SK-N-SH treated with all-trans-retinoic acid at 6 μM for 48 hours (cell line): ENCODE measurements at regions not wholly inside any gene's neighbourhood (a gene's known extent, or its start where the extent isn't known, plus 50 kb on each side); places are given as distances from the start of the nearest gene placed in this dataset.

Source experiments
- ATAC-seq: fragments of 200-7000 bp; cut with Tn5 transposase; 3 replicates; pipeline ENCODE4 v1.9.1; 2020; ENCODE audit warnings: mild to moderate bottlenecking, moderate library complexity
- ARNTL ChIP-seq: fragments of 450-650 bp; formaldehyde crosslinking; IDR thresholded peaks from 2 replicates; pipeline ENCODE4 v1.5.0; 2020; ENCODE audit warnings: low read depth, mild to moderate bottlenecking, moderate library complexity, borderline replicate concordance
- BACH2 ChIP-seq: fragments of 250-450 bp; sonication (Bioruptor Pico); IDR thresholded peaks from 2 replicates; pipeline ENCODE4 v1.9.0; 2021; ENCODE audit warnings: mild to moderate bottlenecking, borderline replicate concordance
- CSDC2 ChIP-seq: fragments of 250-450 bp; sonication (Bioruptor Pico); IDR thresholded peaks from 2 replicates; pipeline ENCODE4 v1.5.0; 2020; ENCODE audit warnings: mild to moderate bottlenecking, moderate library complexity
- ESRRG ChIP-seq: fragments of 250-450 bp; sonication (Bioruptor Pico); IDR thresholded peaks from 2 replicates; pipeline ENCODE4 v1.6.1; 2021; ENCODE audit warnings: mild to moderate bottlenecking
- GLIS3 ChIP-seq: fragments of 250-450 bp; sonication (Bioruptor Pico); IDR thresholded peaks from 2 replicates; pipeline ENCODE4 v1.5.0; 2020; ENCODE audit warnings: mild to moderate bottlenecking, moderate library complexity
- ISL1 ChIP-seq: fragments of 250-450 bp; sonication (Bioruptor Pico); IDR thresholded peaks from 2 replicates; pipeline ENCODE4 v2.1.2; 2022; ENCODE audit warnings: mild to moderate bottlenecking, moderate library complexity
- OSR1 ChIP-seq: fragments of 250-450 bp; sonication (Bioruptor Pico); IDR thresholded peaks from 2 replicates; pipeline ENCODE4 v1.8.0; 2022; ENCODE audit warnings: moderate library complexity, mild to moderate bottlenecking, inconsistent platforms
- PPARA ChIP-seq: fragments of 250-450 bp; sonication (Bioruptor Pico); IDR thresholded peaks from 2 replicates; pipeline ENCODE4 v1.5.0; 2020; ENCODE audit warnings: mild to moderate bottlenecking, borderline replicate concordance
- RARB ChIP-seq: fragments of 250-450 bp; sonication (Bioruptor Pico); IDR thresholded peaks from 2 replicates; pipeline ENCODE4 v1.8.0; 2021; ENCODE audit warnings: mild to moderate bottlenecking, moderate library complexity
- SNAI2 ChIP-seq: fragments of 250-450 bp; sonication (Bioruptor Pico); IDR thresholded peaks from 2 replicates; pipeline ENCODE4 v1.5.0; 2020; ENCODE audit warnings: mild to moderate bottlenecking, moderate library complexity
- TCF4 ChIP-seq: fragments of 250-450 bp; sonication (Bioruptor Pico); IDR thresholded peaks from 2 replicates; pipeline ENCODE4 v1.8.0; 2021; ENCODE audit warnings: mild to moderate bottlenecking, moderate library complexity, borderline replicate concordance
- TOX ChIP-seq: fragments of 250-450 bp; sonication (Bioruptor Pico); IDR thresholded peaks from 2 replicates; pipeline ENCODE4 v1.8.0; 2021; ENCODE audit warnings: mild to moderate bottlenecking, moderate library complexity, borderline replicate concordance
- ZC3H10 ChIP-seq: fragments of 250-450 bp; sonication (Bioruptor Pico); IDR thresholded peaks from 2 replicates; pipeline ENCODE4 v1.5.1; 2021; ENCODE audit warnings: mild to moderate bottlenecking, moderate library complexity
- ZFP3 ChIP-seq: fragments of 250-450 bp; sonication (Bioruptor Pico); IDR thresholded peaks from 2 replicates; pipeline ENCODE4 v1.5.0; 2020; ENCODE audit warnings: mild to moderate bottlenecking, moderate library complexity
- ZFP30 ChIP-seq: fragments of 450-650 bp; formaldehyde crosslinking; IDR thresholded peaks from 2 replicates; pipeline ENCODE4 v1.5.0; 2022; ENCODE audit warnings: mild to moderate bottlenecking, moderate library complexity
- ZNF565 ChIP-seq: fragments of 450-650 bp; formaldehyde crosslinking; conservative IDR thresholded peaks from 2 replicates; pipeline ENCODE4 v1.5.0; 2020; ENCODE audit warnings: low read depth, mild to moderate bottlenecking, moderate library complexity
- ZNF70 ChIP-seq: fragments of 450-650 bp; formaldehyde crosslinking; IDR thresholded peaks from 2 replicates; pipeline ENCODE4 v1.5.0; 2020; ENCODE audit warnings: mild to moderate bottlenecking, moderate library complexity
- ZNF8 ChIP-seq: fragments of 450-650 bp; formaldehyde crosslinking; IDR thresholded peaks from 2 replicates; pipeline ENCODE4 v1.5.0; 2020; ENCODE audit warnings: mild to moderate bottlenecking, moderate library complexity
- TF ChIP-seq, protein P1 (sequence below): fragments of 250-450 bp; sonication (Bioruptor Pico); IDR thresholded peaks from 2 replicates; pipeline ENCODE4 v1.5.1; 2020; ENCODE audit warnings: low read depth, mild to moderate bottlenecking, moderate library complexity
- TF ChIP-seq, protein P2 (sequence below): fragments of 250-450 bp; sonication (Bioruptor Pico); IDR thresholded peaks from 2 replicates; pipeline ENCODE4 v1.8.0; 2021; ENCODE audit warnings: low read depth, mild to moderate bottlenecking, moderate library complexity, borderline replicate concordance
- TF ChIP-seq, protein P3 (sequence below): fragments of 250-450 bp; sonication (Bioruptor Pico); IDR thresholded peaks from 2 replicates; pipeline ENCODE4 v1.5.0; 2020; ENCODE audit warnings: mild to moderate bottlenecking, moderate library complexity
- TF ChIP-seq, protein P4 (sequence below): fragments of 250-450 bp; sonication (Bioruptor Pico); IDR thresholded peaks from 2 replicates; pipeline ENCODE4 v1.8.0; 2020; ENCODE audit warnings: mild to moderate bottlenecking, moderate library complexity, borderline replicate concordance

DNA sequence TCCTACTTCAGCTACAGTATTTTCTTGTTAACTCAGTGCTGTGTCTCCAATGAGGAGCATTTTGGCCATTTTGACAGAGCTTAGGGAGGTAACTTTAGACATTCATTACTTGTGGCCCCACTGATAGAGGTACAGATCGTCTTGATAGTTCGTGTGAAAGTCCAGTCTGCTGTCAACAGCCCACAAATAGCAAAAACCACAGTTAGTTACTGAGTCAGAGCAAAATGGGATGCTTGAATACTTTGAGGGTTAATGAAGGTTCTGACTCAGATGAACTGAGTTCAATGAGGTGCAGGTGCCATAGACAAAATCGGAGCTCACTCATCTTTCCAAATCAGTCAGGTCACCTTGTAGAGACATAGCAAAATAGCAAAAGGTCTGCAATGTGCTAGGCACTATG lies 163.1 kb upstream of the TLE4 start (continued):
- TF ChIP-seq, protein P1, sequence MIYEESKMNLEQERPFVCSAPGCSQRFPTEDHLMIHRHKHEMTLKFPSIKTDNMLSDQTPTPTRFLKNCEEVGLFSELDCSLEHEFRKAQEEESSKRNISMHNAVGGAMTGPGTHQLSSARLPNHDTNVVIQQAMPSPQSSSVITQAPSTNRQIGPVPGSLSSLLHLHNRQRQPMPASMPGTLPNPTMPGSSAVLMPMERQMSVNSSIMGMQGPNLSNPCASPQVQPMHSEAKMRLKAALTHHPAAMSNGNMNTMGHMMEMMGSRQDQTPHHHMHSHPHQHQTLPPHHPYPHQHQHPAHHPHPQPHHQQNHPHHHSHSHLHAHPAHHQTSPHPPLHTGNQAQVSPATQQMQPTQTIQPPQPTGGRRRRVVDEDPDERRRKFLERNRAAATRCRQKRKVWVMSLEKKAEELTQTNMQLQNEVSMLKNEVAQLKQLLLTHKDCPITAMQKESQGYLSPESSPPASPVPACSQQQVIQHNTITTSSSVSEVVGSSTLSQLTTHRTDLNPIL (CRISPR knock-in tag) = no peak
- TF ChIP-seq ISL1 (CRISPR knock-in tag) (no peak), OSR1 (no peak)

DNA sequence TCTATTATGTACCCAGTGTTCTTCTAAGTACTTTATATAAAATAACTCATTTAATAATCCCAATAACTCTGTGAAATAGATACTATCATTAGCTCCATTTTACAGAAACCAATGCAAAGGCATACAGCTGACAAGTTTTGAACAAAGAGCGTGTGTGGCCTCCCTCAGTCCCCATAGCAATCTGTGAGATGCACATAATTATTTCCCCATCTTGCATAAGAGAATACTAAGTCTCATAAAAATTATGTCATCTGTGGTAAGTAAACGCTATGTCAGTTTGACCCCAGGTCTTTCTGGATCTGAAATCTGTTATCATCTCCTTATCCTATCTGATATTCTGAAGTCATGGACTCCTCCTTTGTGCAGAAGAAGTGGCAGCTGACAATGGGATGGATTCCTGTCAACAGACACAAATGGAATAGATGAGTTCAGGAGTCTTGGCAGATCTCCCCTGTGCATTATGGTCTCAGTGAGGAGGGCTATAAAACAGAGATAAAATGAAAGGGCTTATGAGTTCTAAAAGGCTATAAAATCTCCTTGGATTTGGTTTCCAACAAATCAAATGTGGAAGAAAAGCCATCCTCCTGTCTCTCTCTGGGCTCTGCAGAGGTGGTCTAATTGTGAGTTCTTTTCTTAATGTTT lies 162.5 kb upstream of the TLE4 start:
- TF ChIP-seq RARB (CRISPR knock-in tag) = no peak
- TF ChIP-seq ZFP30 (CRISPR knock-in tag) = no peak
- TF ChIP-seq, protein P2, sequence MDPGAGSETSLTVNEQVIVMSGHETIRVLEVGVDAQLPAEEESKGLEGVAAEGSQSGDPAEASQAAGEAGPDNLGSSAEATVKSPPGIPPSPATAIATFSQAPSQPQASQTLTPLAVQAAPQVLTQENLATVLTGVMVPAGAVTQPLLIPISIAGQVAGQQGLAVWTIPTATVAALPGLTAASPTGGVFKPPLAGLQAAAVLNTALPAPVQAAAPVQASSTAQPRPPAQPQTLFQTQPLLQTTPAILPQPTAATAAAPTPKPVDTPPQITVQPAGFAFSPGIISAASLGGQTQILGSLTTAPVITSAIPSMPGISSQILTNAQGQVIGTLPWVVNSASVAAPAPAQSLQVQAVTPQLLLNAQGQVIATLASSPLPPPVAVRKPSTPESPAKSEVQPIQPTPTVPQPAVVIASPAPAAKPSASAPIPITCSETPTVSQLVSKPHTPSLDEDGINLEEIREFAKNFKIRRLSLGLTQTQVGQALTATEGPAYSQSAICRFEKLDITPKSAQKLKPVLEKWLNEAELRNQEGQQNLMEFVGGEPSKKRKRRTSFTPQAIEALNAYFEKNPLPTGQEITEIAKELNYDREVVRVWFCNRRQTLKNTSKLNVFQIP (CRISPR knock-in tag) = no peak
- no peak for TF ChIP-seq ZNF8 (CRISPR knock-in tag)
- TF ChIP-seq ZNF565 (CRISPR knock-in tag) = no peak
- TF ChIP-seq ZC3H10 (CRISPR knock-in tag) = no peak
- no peak for TF ChIP-seq GLIS3 (CRISPR knock-in tag)
- TF ChIP-seq, protein P3, sequence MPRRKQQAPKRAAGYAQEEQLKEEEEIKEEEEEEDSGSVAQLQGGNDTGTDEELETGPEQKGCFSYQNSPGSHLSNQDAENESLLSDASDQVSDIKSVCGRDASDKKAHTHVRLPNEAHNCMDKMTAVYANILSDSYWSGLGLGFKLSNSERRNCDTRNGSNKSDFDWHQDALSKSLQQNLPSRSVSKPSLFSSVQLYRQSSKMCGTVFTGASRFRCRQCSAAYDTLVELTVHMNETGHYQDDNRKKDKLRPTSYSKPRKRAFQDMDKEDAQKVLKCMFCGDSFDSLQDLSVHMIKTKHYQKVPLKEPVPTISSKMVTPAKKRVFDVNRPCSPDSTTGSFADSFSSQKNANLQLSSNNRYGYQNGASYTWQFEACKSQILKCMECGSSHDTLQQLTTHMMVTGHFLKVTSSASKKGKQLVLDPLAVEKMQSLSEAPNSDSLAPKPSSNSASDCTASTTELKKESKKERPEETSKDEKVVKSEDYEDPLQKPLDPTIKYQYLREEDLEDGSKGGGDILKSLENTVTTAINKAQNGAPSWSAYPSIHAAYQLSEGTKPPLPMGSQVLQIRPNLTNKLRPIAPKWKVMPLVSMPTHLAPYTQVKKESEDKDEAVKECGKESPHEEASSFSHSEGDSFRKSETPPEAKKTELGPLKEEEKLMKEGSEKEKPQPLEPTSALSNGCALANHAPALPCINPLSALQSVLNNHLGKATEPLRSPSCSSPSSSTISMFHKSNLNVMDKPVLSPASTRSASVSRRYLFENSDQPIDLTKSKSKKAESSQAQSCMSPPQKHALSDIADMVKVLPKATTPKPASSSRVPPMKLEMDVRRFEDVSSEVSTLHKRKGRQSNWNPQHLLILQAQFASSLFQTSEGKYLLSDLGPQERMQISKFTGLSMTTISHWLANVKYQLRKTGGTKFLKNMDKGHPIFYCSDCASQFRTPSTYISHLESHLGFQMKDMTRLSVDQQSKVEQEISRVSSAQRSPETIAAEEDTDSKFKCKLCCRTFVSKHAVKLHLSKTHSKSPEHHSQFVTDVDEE (CRISPR knock-in tag) = no peak
- TF ChIP-seq, all 23 proteins: peak for 0
- no peak for ATAC-seq

DNA sequence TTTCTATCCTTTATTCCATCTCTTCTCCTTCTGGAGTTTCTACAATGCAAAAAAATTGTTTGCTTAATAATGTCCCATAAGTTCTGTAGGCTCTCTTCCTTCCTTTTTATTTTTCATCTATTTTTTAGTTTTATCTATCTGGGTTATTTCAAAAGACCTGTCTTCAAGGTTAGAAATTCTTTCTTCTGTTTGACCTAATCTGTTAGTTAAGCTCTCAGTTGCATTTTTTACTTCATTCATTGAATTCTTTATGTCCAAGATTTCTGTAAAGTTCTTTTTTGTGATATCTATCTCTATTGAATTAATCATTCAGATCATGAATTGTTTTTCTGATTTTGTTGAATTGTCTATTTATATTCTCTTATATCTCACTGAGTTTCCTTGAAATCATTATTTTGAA lies 145.9 kb upstream of the TLE4 start:
- no peak for TF ChIP-seq BACH2 (CRISPR knock-in tag)
- TF ChIP-seq ZC3H10 (CRISPR knock-in tag) = no peak
- TF ChIP-seq, protein P3 (CRISPR knock-in tag) = no peak
- no peak for TF ChIP-seq PPARA (CRISPR knock-in tag)
- no peak for TF ChIP-seq ZFP30 (CRISPR knock-in tag)
- ATAC-seq = no peak

DNA sequence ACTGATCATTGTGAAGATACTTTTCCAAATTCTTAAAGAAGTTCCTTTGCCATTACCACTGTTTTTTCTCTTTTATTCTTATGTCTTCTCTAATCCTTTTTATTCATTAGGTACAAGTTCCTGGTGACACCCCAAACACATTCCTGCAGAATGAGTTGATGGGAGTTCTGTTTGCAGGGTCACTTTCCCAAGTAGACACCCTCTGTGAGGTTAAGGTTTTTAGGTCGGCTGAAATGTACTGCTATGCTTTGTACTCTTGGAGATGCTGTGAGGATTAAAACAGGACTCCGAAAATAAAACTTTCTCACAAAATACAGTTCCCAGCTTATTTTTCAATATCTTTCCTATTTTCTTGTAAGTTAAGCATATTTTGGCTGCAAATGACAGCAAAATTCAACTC lies 143.3 kb upstream of the TLE4 start:
- TF ChIP-seq SNAI2 (no peak), ZNF70 (CRISPR knock-in tag) (no peak), CSDC2 (CRISPR knock-in tag) (no peak), ZFP30 (CRISPR knock-in tag) (no peak), RARB (CRISPR knock-in tag) (no peak), ISL1 (CRISPR knock-in tag) (no peak), ZNF8 (CRISPR knock-in tag) (no peak)
- ATAC-seq = no peak

DNA sequence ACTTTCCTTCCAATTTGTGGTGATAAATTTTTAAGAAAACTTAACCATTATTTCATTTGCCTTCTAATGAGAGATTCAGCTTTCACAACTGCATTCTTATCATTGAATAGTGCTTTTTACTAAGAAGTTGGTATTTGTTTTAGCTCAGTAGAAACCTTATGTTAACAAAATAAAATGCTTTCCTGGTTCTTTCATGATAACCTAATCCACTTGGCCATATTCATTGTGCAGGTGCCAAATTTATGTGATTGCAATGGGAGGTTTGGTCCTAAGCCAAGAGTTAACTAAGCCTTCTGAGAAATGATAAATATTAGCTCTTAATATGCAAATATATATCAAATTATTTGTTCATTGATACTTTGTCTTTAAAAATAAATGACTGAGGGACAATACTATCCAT lies 141.1 kb upstream of the TLE4 start:
- no peak for ATAC-seq
- TF ChIP-seq, protein P4, sequence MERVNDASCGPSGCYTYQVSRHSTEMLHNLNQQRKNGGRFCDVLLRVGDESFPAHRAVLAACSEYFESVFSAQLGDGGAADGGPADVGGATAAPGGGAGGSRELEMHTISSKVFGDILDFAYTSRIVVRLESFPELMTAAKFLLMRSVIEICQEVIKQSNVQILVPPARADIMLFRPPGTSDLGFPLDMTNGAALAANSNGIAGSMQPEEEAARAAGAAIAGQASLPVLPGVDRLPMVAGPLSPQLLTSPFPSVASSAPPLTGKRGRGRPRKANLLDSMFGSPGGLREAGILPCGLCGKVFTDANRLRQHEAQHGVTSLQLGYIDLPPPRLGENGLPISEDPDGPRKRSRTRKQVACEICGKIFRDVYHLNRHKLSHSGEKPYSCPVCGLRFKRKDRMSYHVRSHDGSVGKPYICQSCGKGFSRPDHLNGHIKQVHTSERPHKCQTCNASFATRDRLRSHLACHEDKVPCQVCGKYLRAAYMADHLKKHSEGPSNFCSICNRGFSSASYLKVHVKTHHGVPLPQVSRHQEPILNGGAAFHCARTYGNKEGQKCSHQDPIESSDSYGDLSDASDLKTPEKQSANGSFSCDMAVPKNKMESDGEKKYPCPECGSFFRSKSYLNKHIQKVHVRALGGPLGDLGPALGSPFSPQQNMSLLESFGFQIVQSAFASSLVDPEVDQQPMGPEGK (CRISPR knock-in tag) = no peak
- TF ChIP-seq PPARA (CRISPR knock-in tag) (no peak), RARB (CRISPR knock-in tag) (no peak), ZNF70 (CRISPR knock-in tag) (no peak), ARNTL (CRISPR knock-in tag) (no peak), ZNF8 (CRISPR knock-in tag) (no peak), ZC3H10 (CRISPR knock-in tag) (no peak), ZFP30 (CRISPR knock-in tag) (no peak), TCF4 (CRISPR knock-in tag) (no peak), ESRRG (no peak), GLIS3 (CRISPR knock-in tag) (no peak), OSR1 (no peak), ZNF565 (CRISPR knock-in tag) (no peak), ZFP3 (no peak), SNAI2 (no peak), TOX (no peak)
- TF ChIP-seq, protein P1 (CRISPR knock-in tag) = no peak
